NT2/D1 (cell line): ENCODE measurements at regions not wholly inside any gene's neighbourhood (a gene's known extent, or its start where the extent isn't known, plus 50 kb on each side); places are given as distances from the start of the nearest gene placed in this dataset.

Source experiments
- YY1 ChIP-seq: IDR thresholded peaks from 2 replicates; pipeline ENCODE4 v1.6.1; 2011; ENCODE audit not compliant: insufficient read length, insufficient read depth
- ZNF274 ChIP-seq: IDR thresholded peaks from 2 replicates; pipeline ENCODE4 v1.6.1; 2011; ENCODE audit warnings: mild to moderate bottlenecking, low read depth, low read length

GRCh38 chr6:112863753-112864152, 516.6 kb downstream of the RFPL4B start:
- TF ChIP-seq ZNF274 (no peak), YY1 (no peak)
